Pancreas (tissue), 10 donors: ENCODE measurements at regions not wholly inside any gene's neighbourhood (a gene's known extent, or its start where the extent isn't known, plus 50 kb on each side); places are given as distances from the start of the nearest gene placed in this dataset.
"Not testable (repeated sequence)": the region's sequence is repeated elsewhere in the genome, so short reads cannot be mapped to it uniquely, and the experiment has no call there.

Experiments
- ATAC-seq, 4 donors: fragments of 200-7000 bp; cut with Tn5 transposase; one replicate each; pipeline versions ENCODE4 v1.8.0 to v1.9.1; 2020; ENCODE audit warnings: mild to moderate bottlenecking in 4 of 4, moderate library complexity in 4 of 4
- DNase-seq, 6 donors: peaks; one replicate each; pipeline ENCODE4 v3.0.0-alpha.2; 2020
- FAIRE-seq: peaks from 2 replicates; lab custom pipeline; 2012; peaks lifted over from hg19 to GRCh38; lab: Jason Lieb, UNC
- H3K27ac ChIP-seq, 4 donors: fragments of 200-600 bp; sonication (generic); 1 replicate in 3 of 4; 2 replicates in 1 of 4; pipeline versions ENCODE4 v1.5.0 to v1.8.0; 2020
- H3K27me3 ChIP-seq, 4 donors: fragments of 200-600 bp; one replicate each; pipeline ENCODE4 v1.8.0; 2021
- H3K36me3 ChIP-seq, 3 donors: fragments of 200-600 bp; sonication (generic) in 1 of 3; one replicate each; pipeline versions ENCODE4 v1.5.0 to v1.8.0; 2020 to 2021
- H3K4me1 ChIP-seq, 3 donors: fragments of 200-600 bp; one replicate each; pipeline ENCODE4 v1.8.0; 2021
- H3K4me3 ChIP-seq, 4 donors: fragments of 200-600 bp; sonication (generic) in 2 of 4; one replicate each; pipeline versions ENCODE4 v1.5.0 to v1.8.0; 2020 to 2021
- H3K9me3 ChIP-seq, 4 donors: fragments of 200-600 bp; one replicate each; pipeline ENCODE4 v1.8.0; 2021
- WGBS, 2 donors: extraction: QIAGEN DNeasy Blood & Tissue Kit; methylation state at CpG; one replicate each; pipeline ENCODE4 v1.1.7; 2013; 5-methylcytosine and 5-hydroxymethylcytosine counted together
- intact Hi-C, 3 donors: fragments of 100-400 bp; cut with DNase I; formaldehyde crosslinking; loops; one replicate each; pipeline versions ENCODE4 v1.11.1 to v1.14.2; 2022
- TF ChIP-seq, protein P1 (sequence below), 4 donors: fragments of 200-600 bp; sonication (generic) in 3 of 4; IDR thresholded peaks; one replicate each; pipeline versions ENCODE4 v1.5.0 to v1.8.0; 2021; ENCODE audit warnings: antibody characterized with exemption in 4 of 4
- donor health status: healthy with polysubstance abuse.
- donor health status: DM: no; HTN: no; CAD: no; lungs with moderate emphysema.
- donor health status: DM: no; HTN: no; CAD: no.
- donor health status: control.
- donor health status: control.
- donor health status: Bipolar disorder and iron deficiency.
- donor health status: DM: yes; HTN: yes; CAD: no.
- donor health status: DM: no; HTN: no; CAD: no.
- donor health status: DM: no; HTN: no; CAD: no.
- donor health status: DM: yes; HTN: yes; CAD: no.

DNA sequence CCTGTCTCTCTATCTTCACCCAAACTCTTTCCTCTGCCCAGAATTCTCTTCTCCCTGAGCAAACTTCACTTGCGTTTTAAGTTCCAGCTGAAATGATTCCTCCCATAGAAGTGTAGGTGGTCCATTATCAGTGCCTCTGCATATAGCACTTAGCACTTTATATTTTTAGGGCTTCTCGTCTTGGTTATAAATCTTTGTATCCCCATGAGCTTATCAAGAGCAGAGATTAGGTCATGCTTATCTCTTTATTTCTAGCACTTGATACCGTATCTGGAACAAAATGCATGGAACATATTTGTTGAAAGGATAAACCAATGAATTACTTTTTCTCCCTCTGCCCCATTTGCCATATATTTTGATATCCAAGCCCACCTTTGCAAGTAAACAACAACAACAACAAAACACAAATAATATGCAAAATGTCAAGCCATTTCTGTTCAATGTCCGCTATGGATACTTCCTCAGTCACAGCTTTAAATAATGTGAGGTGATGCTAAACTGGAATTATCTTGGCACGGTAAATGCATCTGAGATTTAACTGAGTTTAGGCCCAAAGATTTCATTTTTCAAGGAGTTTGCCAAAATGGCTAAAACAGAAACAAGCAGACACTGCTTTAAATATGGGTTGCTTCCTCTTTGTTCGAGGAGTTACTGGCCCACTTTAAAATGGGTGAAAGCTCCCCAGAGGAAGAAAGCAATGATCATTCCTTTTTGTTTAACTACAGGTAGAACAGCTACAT, 106.2 kb upstream of the STMND1 start:
- Histone ChIP-seq H3K4me3 (no peak overlapping the region), H3K27me3 (no peaks in the 10 kb centered on the region), H3K9me3 (no peaks in the 10 kb centered on the region), H3K36me3 (no peaks in the 10 kb centered on the region), H3K4me1 (peaks cover 6 to 9% (median 9%) of the 10 kb centered on the region in 3 donors), H3K27ac (no peak overlapping the region)
- TF ChIP-seq, protein P1, sequence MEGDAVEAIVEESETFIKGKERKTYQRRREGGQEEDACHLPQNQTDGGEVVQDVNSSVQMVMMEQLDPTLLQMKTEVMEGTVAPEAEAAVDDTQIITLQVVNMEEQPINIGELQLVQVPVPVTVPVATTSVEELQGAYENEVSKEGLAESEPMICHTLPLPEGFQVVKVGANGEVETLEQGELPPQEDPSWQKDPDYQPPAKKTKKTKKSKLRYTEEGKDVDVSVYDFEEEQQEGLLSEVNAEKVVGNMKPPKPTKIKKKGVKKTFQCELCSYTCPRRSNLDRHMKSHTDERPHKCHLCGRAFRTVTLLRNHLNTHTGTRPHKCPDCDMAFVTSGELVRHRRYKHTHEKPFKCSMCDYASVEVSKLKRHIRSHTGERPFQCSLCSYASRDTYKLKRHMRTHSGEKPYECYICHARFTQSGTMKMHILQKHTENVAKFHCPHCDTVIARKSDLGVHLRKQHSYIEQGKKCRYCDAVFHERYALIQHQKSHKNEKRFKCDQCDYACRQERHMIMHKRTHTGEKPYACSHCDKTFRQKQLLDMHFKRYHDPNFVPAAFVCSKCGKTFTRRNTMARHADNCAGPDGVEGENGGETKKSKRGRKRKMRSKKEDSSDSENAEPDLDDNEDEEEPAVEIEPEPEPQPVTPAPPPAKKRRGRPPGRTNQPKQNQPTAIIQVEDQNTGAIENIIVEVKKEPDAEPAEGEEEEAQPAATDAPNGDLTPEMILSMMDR (IDR thresholded peaks at IDR 0.05), result no peak
- ATAC-seq, result no peak
- intact Hi-C loops, result no loop called here
- no peak for DNase-seq
- FAIRE-seq, result no peak
- 86 to 87% methylated on average over 6 of the region's 6 CpGs for WGBS, 2 donors

DNA sequence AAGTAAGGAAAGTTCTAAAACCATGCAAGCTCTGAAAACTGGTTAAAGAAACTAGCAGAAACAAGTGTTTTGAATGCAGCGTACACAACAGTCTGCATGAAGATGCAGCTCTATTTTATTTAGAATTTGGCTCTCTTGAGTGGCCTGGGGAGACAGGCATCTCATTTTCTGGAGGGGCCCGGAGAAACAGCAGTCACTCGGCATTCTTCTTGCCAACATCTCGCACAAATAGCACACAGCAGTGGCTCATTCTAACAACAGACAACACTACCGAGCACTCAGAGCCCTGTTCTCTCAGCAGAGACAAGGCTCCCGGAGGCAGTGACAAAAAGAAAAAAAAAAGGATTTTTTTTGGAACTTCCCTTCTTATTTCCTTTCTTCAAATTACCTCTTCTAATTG, 108.5 kb upstream of the STMND1 start:
- 89 to 99% methylated on average over 6 of the region's 6 CpGs for WGBS, 2 donors
- H3K4me3 ChIP-seq, result no peak overlapping the region
- intact Hi-C loops, result no loop called here
- no peaks in the 10 kb centered on the region for H3K9me3 ChIP-seq
- H3K27me3 ChIP-seq, result no peaks in the 10 kb centered on the region
- no peaks in the 10 kb centered on the region for H3K4me1 ChIP-seq
- DNase-seq (no peak), ATAC-seq (no peak), FAIRE-seq (no peak)
- TF ChIP-seq, protein P1 (IDR thresholded peaks at IDR 0.05), result no peak
- H3K36me3 ChIP-seq, result no peaks in the 10 kb centered on the region
- H3K27ac ChIP-seq, result no peak overlapping the region

DNA sequence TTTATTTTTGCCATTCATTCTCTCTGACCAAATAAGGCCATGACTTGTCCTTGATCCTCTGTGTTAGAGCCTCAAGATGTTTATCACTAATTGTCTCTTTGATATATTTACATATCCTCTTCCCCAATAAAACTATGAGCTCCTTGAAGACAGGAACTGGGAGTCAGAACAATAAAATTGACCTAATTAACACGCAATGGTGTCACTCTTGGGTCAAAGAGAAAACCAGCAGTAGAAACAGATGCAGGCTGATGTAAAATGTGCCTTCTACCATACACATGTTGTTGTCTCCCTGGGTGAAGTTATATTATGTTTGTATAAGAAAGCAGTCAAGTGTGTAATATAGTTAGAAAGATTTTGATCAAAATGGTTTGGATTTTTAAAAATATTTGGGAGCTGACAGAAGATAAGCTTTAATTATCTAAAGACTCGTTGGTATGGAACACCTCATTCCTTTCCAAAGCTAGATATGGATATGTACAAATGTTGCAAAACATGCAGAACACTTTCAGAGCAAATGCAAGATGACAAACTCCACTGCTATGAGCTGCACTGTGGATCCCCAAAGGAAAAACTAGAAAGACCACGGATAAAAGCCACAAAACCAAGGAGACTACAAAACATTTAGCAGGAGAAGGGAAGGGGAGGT, 109.7 kb upstream of the STMND1 start:
- H3K27ac ChIP-seq, result no peak overlapping the region
- no peaks in the 10 kb centered on the region for H3K36me3 ChIP-seq
- ATAC-seq (no peak), DNase-seq (no peak), FAIRE-seq (no peak)
- intact Hi-C loops, result no loop called here
- H3K4me1 ChIP-seq, result no peaks in the 10 kb centered on the region
- no peaks in the 10 kb centered on the region for H3K27me3 ChIP-seq
- 49 to 60% methylated on average over 3 of the region's 3 CpGs for whole genome bisulfite sequencing, 2 donors
- no peaks in the 10 kb centered on the region for H3K9me3 ChIP-seq
- TF ChIP-seq, protein P1 (IDR thresholded peaks at IDR 0.05), result no peak
- no peak overlapping the region for H3K4me3 ChIP-seq

GRCh38 chr6:16989976-16990375, 111.9 kb upstream of the STMND1 start:
- H3K4me3 ChIP-seq, H3K27me3 ChIP-seq, H3K27ac ChIP-seq, ATAC-seq, H3K9me3 ChIP-seq, DNase-seq, FAIRE-seq, H3K4me1 ChIP-seq, H3K36me3 ChIP-seq, intact Hi-C loops: not testable (repeated sequence)
- WGBS, 2 donors, result 74 to 92% methylated on average over 3 of the region's 3 CpGs

GRCh38 chr6:16989382-16989781, 112.5 kb upstream of the STMND1 start:
- FAIRE-seq (no peak), DNase-seq (no peak), ATAC-seq (no peak)
- no peaks in the 10 kb centered on the region for H3K27me3 ChIP-seq
- WGBS, 2 donors, result 79 to 92% methylated on average over 2 of the region's 2 CpGs
- intact Hi-C loops, result no loop called here
- no peaks in the 10 kb centered on the region for H3K36me3 ChIP-seq
- no peak overlapping the region for H3K4me3 ChIP-seq
- H3K27ac ChIP-seq, result no peak overlapping the region
- TF ChIP-seq, protein P1 (IDR thresholded peaks at IDR 0.05), result no peak
- no peaks in the 10 kb centered on the region for H3K4me1 ChIP-seq
- no peaks in the 10 kb centered on the region for H3K9me3 ChIP-seq
